ENCODE measurements at regions not wholly inside any gene's neighbourhood (a gene's known extent, or its start where the extent isn't known, plus 50 kb on each side); places are given as distances from the start of the nearest gene placed in this dataset.

- H3K4me3 ChIP-seq (ENCODE audit: low read depth, low read length): no peak overlapping the region
- no peak for DNase-seq (ENCODE audit: low read depth)
- TF ChIP-seq CTCF (IDR thresholded peaks at IDR 0.05; ENCODE audit: insufficient read depth, low read depth, low read length, missing control alignments): no peak
Measured at GRCh38 chr13:63156816-63157215, 1741.2 kb upstream of the PCDH20 start.

- no peak overlapping the region for H3K4me3 ChIP-seq (ENCODE audit: low read depth, low read length)
- TF ChIP-seq CTCF (IDR thresholded peaks at IDR 0.05; ENCODE audit: insufficient read depth, low read depth, low read length, missing control alignments): no peak
- DNase-seq (ENCODE audit: low read depth): no peak
Measured at GRCh38 chr13:63149375-63149774, 1733.7 kb upstream of the PCDH20 start.

GRCh38 chr13:63139277-63139676 is 1723.6 kb upstream of the PCDH20 start:
- H3K4me3 ChIP-seq (ENCODE audit: low read depth, low read length): no peak overlapping the region
- TF ChIP-seq CTCF (IDR thresholded peaks at IDR 0.05; ENCODE audit: insufficient read depth, low read depth, low read length, missing control alignments): no peak
- no peak for DNase-seq (ENCODE audit: low read depth)

- no peak for DNase-seq (ENCODE audit: low read depth)
- no peak for TF ChIP-seq CTCF (IDR thresholded peaks at IDR 0.05; ENCODE audit: insufficient read depth, low read depth, low read length, missing control alignments)
- no peak overlapping the region for H3K4me3 ChIP-seq (ENCODE audit: low read depth, low read length)
Measured at GRCh38 chr13:63129995-63130394, 1714.3 kb upstream of the PCDH20 start.

GRCh38 chr13:63128716-63129115 is 1713.1 kb upstream of the PCDH20 start:
- no peak for DNase-seq (ENCODE audit: low read depth)
- no peak for TF ChIP-seq CTCF (IDR thresholded peaks at IDR 0.05; ENCODE audit: insufficient read depth, low read depth, low read length, missing control alignments)
- H3K4me3 ChIP-seq (ENCODE audit: low read depth, low read length): no peak overlapping the region

- TF ChIP-seq CTCF (IDR thresholded peaks at IDR 0.05; ENCODE audit: insufficient read depth, low read depth, low read length, missing control alignments): no peak
- H3K4me3 ChIP-seq (ENCODE audit: low read depth, low read length): no peak overlapping the region
- DNase-seq (ENCODE audit: low read depth): peak; percentile 8
Measured at GRCh38 chr13:63124863-63125262, 1709.2 kb upstream of the PCDH20 start.

- TF ChIP-seq CTCF (IDR thresholded peaks at IDR 0.05; ENCODE audit: insufficient read depth, low read depth, low read length, missing control alignments): no peak
- no peak for DNase-seq (ENCODE audit: low read depth)
Measured at GRCh38 chr13:63120883-63121282, 1705.2 kb upstream of the PCDH20 start.

More at GRCh38 chr13:63120883-63121282, 1705.2 kb upstream of the PCDH20 start:
- no peak overlapping the region for H3K4me3 ChIP-seq (ENCODE audit: low read depth, low read length)
